ENCODE measurements at regions not wholly inside any gene's neighbourhood (a gene's known extent, or its start where the extent isn't known, plus 50 kb on each side); places are given as distances from the start of the nearest gene placed in this dataset.

DNA sequence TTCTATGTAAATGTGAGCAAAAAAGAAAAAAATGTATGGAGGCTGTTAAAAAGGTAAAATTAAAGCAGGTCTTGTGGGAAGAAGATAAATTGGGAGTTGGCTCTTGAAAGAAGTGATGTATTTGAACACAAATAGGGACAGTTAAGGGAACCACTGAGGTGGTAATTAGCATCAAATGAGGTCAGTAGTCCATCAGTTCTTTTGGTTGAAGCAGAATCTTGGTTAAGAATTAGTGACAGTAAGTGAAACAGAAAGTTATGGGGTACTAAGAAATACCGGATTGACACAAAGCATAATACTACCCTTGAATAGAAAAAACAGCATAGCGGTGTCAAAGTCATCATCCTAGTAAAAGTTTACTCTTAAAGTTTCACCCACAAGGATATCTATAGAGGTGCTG, 352.6 kb upstream of the VRK2 start:
- intact Hi-C loops (cut with DNase I) = no loop called here
- TF ChIP-seq, protein P1, sequence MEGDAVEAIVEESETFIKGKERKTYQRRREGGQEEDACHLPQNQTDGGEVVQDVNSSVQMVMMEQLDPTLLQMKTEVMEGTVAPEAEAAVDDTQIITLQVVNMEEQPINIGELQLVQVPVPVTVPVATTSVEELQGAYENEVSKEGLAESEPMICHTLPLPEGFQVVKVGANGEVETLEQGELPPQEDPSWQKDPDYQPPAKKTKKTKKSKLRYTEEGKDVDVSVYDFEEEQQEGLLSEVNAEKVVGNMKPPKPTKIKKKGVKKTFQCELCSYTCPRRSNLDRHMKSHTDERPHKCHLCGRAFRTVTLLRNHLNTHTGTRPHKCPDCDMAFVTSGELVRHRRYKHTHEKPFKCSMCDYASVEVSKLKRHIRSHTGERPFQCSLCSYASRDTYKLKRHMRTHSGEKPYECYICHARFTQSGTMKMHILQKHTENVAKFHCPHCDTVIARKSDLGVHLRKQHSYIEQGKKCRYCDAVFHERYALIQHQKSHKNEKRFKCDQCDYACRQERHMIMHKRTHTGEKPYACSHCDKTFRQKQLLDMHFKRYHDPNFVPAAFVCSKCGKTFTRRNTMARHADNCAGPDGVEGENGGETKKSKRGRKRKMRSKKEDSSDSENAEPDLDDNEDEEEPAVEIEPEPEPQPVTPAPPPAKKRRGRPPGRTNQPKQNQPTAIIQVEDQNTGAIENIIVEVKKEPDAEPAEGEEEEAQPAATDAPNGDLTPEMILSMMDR (IDR thresholded peaks at IDR 0.05) = no peak
- TF ChIP-seq POLR2AphosphoS5 (IDR thresholded peaks at IDR 0.05) (no peak), POLR2A (IDR thresholded peaks at IDR 0.05) (no peak)
- H3K4me1 ChIP-seq (replicated peaks) = no peaks in the 10 kb centered on the region
- H3K9me3 ChIP-seq = no peaks in the 10 kb centered on the region
- H3K4me3 ChIP-seq = no peak overlapping the region
- no peak overlapping the region for H3K27ac ChIP-seq
- no peaks in the 10 kb centered on the region for H3K27me3 ChIP-seq (replicated peaks; ENCODE audit: insufficient read depth)
- WGBS = 63% methylated on average over 2 of the region's 2 CpGs
- DNase-seq (ENCODE audit: low spot score) = no peak
- no peaks in the 10 kb centered on the region for H3K36me3 ChIP-seq

DNA sequence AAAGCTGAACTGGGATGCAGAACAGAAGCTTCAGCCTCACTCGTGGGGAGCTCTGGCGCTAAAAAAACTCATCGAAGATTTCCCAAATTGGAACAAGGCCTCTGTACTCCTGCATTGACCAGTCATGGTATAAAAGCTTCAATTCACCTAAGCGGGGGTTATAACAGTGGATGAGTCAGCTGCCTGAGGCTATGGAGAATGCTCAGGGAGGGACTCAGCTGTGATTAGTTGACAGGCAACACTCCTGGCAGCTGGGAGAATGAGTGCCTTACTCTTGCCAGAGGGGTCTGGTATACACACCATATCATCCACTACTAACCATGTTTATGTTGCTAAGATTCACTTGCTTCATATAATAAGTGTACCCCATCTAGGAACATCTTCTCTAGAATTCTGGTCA, 350.6 kb upstream of the VRK2 start:
- Histone ChIP-seq H3K27ac (no peak overlapping the region), H3K9me3 (no peaks in the 10 kb centered on the region), H3K4me3 (no peak overlapping the region), H3K36me3 (no peaks in the 10 kb centered on the region), H3K4me1 (replicated peaks) (no peaks in the 10 kb centered on the region), H3K27me3 (replicated peaks; ENCODE audit: insufficient read depth) (no peaks in the 10 kb centered on the region)
- no peak for TF ChIP-seq POLR2A (IDR thresholded peaks at IDR 0.05)
- TF ChIP-seq, protein P1 (IDR thresholded peaks at IDR 0.05) = no peak
- intact Hi-C loops (cut with DNase I) = no loop called here
- DNase-seq (ENCODE audit: low spot score) = no peak
- 74% methylated on average over 4 of the region's 4 CpGs for WGBS

DNA sequence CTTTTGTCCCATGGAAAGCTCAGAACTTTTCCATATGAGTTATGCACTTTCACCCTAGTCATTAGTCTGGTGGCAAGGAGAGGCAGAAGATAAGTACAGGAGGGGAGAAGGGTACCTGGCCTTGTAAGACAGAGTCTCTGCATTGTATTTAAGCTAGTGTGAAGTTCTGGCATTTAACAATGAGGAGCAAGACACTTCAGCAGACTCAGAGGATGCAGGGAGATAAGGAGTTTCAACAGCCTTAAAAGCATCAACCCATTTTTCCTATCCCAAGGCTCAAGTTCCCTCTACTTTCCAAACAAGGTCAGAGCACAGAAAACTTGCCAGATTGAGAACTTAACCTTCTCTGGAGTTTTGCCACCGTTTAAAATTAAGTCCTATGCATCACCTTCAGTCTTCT, 348.2 kb upstream of the VRK2 start:
- no peaks in the 10 kb centered on the region for H3K9me3 ChIP-seq
- H3K4me3 ChIP-seq = no peak overlapping the region
- intact Hi-C loops (cut with DNase I) = no loop called here
- TF ChIP-seq POLR2AphosphoS5 (IDR thresholded peaks at IDR 0.05) = no peak
- TF ChIP-seq, protein P1 (IDR thresholded peaks at IDR 0.05) = no peak
- no peak for TF ChIP-seq POLR2A (IDR thresholded peaks at IDR 0.05)
- H3K27me3 ChIP-seq (replicated peaks; ENCODE audit: insufficient read depth) = no peaks in the 10 kb centered on the region
- 86% methylated on average over 1 of the region's 1 CpG for WGBS
- no peaks in the 10 kb centered on the region for H3K36me3 ChIP-seq
- H3K27ac ChIP-seq = no peak overlapping the region
- H3K4me1 ChIP-seq (replicated peaks) = no peaks in the 10 kb centered on the region
- no peak for DNase-seq (ENCODE audit: low spot score)

DNA sequence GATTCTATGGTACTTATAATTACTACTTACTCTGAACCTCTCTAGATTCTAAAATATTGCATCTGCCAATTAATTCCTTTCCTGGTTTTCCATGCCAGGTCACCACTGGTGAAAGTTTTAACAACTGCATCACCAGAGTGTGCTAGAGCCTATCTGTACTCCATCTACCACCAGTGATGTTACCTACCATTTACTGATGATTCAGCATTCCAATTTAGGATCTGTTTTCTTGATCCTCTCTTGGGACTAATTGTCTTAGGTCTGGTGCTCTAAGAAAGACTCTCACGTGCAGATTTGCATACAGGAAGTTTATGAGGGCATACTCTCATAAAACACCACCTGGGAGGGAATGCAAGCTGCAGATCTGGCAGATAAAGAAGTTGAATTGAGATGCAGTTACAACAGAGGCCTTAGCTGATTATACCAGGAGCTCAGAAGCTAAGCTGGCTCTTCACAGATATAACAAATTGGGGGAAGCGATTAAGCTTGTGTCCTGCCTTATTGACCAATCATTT, 347.6 kb upstream of the VRK2 start:
- TF ChIP-seq POLR2A (IDR thresholded peaks at IDR 0.05) (no peak), POLR2AphosphoS5 (IDR thresholded peaks at IDR 0.05) (no peak)
- TF ChIP-seq, protein P1 (IDR thresholded peaks at IDR 0.05) = no peak
- intact Hi-C loops (cut with DNase I) = no loop called here
- Histone ChIP-seq H3K4me3 (no peak overlapping the region), H3K9me3 (no peaks in the 10 kb centered on the region), H3K4me1 (replicated peaks) (no peaks in the 10 kb centered on the region), H3K27me3 (replicated peaks; ENCODE audit: insufficient read depth) (no peaks in the 10 kb centered on the region), H3K36me3 (no peaks in the 10 kb centered on the region), H3K27ac (no peak overlapping the region)
- no peak for DNase-seq (ENCODE audit: low spot score)
- WGBS = 38% methylated on average over 2 of the region's 2 CpGs

DNA sequence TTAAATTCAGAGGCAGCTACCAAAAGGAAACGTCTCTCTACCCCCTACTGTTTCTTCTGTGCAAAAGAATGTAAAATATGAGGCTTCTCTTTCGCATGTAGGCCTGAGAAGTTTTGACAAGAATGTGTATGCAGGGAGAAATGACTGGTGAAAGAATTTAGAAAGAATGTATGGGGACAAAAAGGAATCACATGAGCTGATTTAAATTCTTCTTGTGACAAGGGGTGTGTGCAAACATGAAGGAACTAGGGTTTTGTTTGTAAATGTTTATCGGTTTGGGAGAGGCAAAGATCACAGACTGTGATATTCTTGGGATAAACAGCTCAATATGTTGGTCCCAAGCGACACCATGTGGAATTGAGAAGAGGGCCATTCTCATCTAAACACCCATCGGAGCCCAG, 345.2 kb upstream of the VRK2 start:
- intact Hi-C loops (cut with DNase I) = no loop called here
- H3K4me3 ChIP-seq = no peak overlapping the region
- DNase-seq (ENCODE audit: low spot score) = no peak
- no peak overlapping the region for H3K27ac ChIP-seq
- H3K4me1 ChIP-seq (replicated peaks) = no peaks in the 10 kb centered on the region
- H3K9me3 ChIP-seq = no peaks in the 10 kb centered on the region
- 58% methylated on average over 5 of the region's 5 CpGs for WGBS
- TF ChIP-seq POLR2A (IDR thresholded peaks at IDR 0.05) = no peak
- TF ChIP-seq, protein P1 (IDR thresholded peaks at IDR 0.05) = no peak
- TF ChIP-seq POLR2AphosphoS5 (IDR thresholded peaks at IDR 0.05) = no peak
- H3K36me3 ChIP-seq = no peaks in the 10 kb centered on the region
- H3K27me3 ChIP-seq (replicated peaks; ENCODE audit: insufficient read depth) = no peaks in the 10 kb centered on the region
